ENCODE measurements at regions not wholly inside any gene's neighbourhood (a gene's known extent, or its start where the extent isn't known, plus 50 kb on each side); places are given as distances from the start of the nearest gene placed in this dataset.

GRCh38 chr5:12636209-12636608 lies 732.0 kb upstream of the CTNND2 start:
- H3K4me3 ChIP-seq (ENCODE audit: extremely low read depth in 1 of 4, insufficient read depth in 2 of 4, low read depth in 3 of 4, low read length in 4 of 4), result no peak overlapping the region
- TF ChIP-seq ATF3 (IDR thresholded peaks at IDR 0.05; ENCODE audit: insufficient read depth, low read depth, low read length) (no peak), CHD2 (IDR thresholded peaks at IDR 0.05; ENCODE audit: low read length) (no peak), ZNF274 (IDR thresholded peaks at IDR 0.05; ENCODE audit: borderline replicate concordance, extremely low read depth, low read length) (no peak), KDM1A (IDR thresholded peaks at IDR 0.05; ENCODE audit: borderline replicate concordance, low read length) (no peak), RAD21 (IDR thresholded peaks at IDR 0.05 in 1 of 2, conservative IDR thresholded peaks at IDR 0.05 in 1 of 2; ENCODE audit: low read depth in 2 of 2, low read length in 2 of 2) (no peak), SP2 (IDR thresholded peaks at IDR 0.05; ENCODE audit: low read length) (no peak), E2F6 (IDR thresholded peaks at IDR 0.05) (no peak), CREB1 (IDR thresholded peaks at IDR 0.05) (no peak), RFX5 (IDR thresholded peaks at IDR 0.05; ENCODE audit: borderline replicate concordance, low read depth, low read length) (no peak)
- no peak overlapping the region for H2BK120ac ChIP-seq (replicated peaks; ENCODE audit: low read depth, low read length)
- no peak overlapping the region for H3K27ac ChIP-seq (ENCODE audit: low read depth, low read length)
- no peak overlapping the region for H3K9ac ChIP-seq (replicated peaks in 1 of 4; ENCODE audit: extremely low read depth in 1 of 4, low read depth in 3 of 4, low read length in 3 of 4)
- H3K79me2 ChIP-seq (ENCODE audit: control insufficient read depth in 1 of 2, insufficient read depth in 2 of 2, low read length in 2 of 2), result peaks cover 0 to 29% of the 10 kb centered on the region in 2 experiments; a peak in 2 of 4 replicates
- no peak for DNase-seq (ENCODE audit: low read depth in 1 of 2, low spot score in 2 of 2)
- no peak overlapping the region for H2BK20ac ChIP-seq (ENCODE audit: low read length)
- CTCF ChIA-PET (ENCODE audit: partially characterized antibody), result no interaction called here
- no peak overlapping the region for H4K91ac ChIP-seq (replicated peaks; ENCODE audit: insufficient read length, low read length)
- H3K56ac ChIP-seq (replicated peaks; ENCODE audit: insufficient read length, low read depth, low read length), result no peak overlapping the region
- no peak overlapping the region for H4K8ac ChIP-seq (ENCODE audit: extremely low read depth, insufficient read depth, low read length)
- POLR2A ChIA-PET (ENCODE audit: partially characterized antibody), result no interaction called here
- H2AFZ ChIP-seq (ENCODE audit: low read length), result no peak overlapping the region
- no peak overlapping the region for H2BK12ac ChIP-seq (ENCODE audit: low read depth, low read length)
- H3K23me2 ChIP-seq (ENCODE audit: low read depth, low read length), result no peaks in the 10 kb centered on the region
- no peaks in the 10 kb centered on the region for H3K9me3 ChIP-seq (ENCODE audit: insufficient read depth in 2 of 2, low read depth in 1 of 2, low read length in 1 of 2)
- H2BK15ac ChIP-seq (ENCODE audit: low read length), result no peak overlapping the region
- H3K4me2 ChIP-seq (ENCODE audit: insufficient read depth in 1 of 2, low read depth in 2 of 2, low read length in 2 of 2), result no peak overlapping the region
- no peak for FAIRE-seq
- H2BK5ac ChIP-seq (ENCODE audit: low read depth, low read length), result no peak overlapping the region
- H3K4ac ChIP-seq (replicated peaks; ENCODE audit: insufficient read length, low read depth, low read length), result no peak overlapping the region
- peaks cover 0 to 3% (median 0%) of the 10 kb centered on the region in 4 experiments; a peak in 2 of 8 replicates for H3K36me3 ChIP-seq (ENCODE audit: control insufficient read depth in 2 of 4, insufficient read depth in 4 of 4, low read length in 3 of 4)
- H3K4me1 ChIP-seq (replicated peaks in 1 of 4; ENCODE audit: control insufficient read depth in 3 of 4, insufficient read depth in 4 of 4, low read length in 3 of 4), result no peaks in the 10 kb centered on the region
- WGBS, 2 experiments (ENCODE audit: extremely low coverage in 1 of 2, insufficient coverage in 1 of 2, insufficient read length in 1 of 2, insufficient replicate concordance in 2 of 2, low coverage in 1 of 2, low lambda C conversion rate in 2 of 2, missing lambda C conversion rate in 1 of 2), result 86% methylated on average over 5 of the region's 5 CpGs; no CpG with 5 or more reads in 1 of the 2 experiments
- H3K14ac ChIP-seq (ENCODE audit: insufficient read length), result no peak overlapping the region
- H3K18ac ChIP-seq (ENCODE audit: extremely low read depth, low read length), result no peak overlapping the region
- no peak overlapping the region for H3K23ac ChIP-seq (ENCODE audit: insufficient read length)
- no peaks in the 10 kb centered on the region for H3K79me1 ChIP-seq (ENCODE audit: low read depth, low read length)
- H3K27me3 ChIP-seq (replicated peaks in 1 of 4; ENCODE audit: control insufficient read depth in 3 of 4, extremely low read depth in 1 of 4, insufficient read depth in 3 of 4, low read length in 3 of 4), result no peaks in the 10 kb centered on the region
- no peaks in the 10 kb centered on the region for H4K20me1 ChIP-seq (replicated peaks in 1 of 2; ENCODE audit: control insufficient read depth in 1 of 2, insufficient read depth in 2 of 2, low read length in 2 of 2)
- H2AK5ac ChIP-seq (ENCODE audit: low read depth, low read length), result no peak overlapping the region
- H4K5ac ChIP-seq (ENCODE audit: insufficient read length, low read depth, low read length), result no peak overlapping the region

Measured in H1 (cell line).